HEK293 (cell line): ENCODE measurements at regions not wholly inside any gene's neighbourhood (a gene's known extent, or its start where the extent isn't known, plus 50 kb on each side); places are given as distances from the start of the nearest gene placed in this dataset.

Experiments used
- CTCF ChIA-PET: fragments of 350-600 bp; formaldehyde crosslinking; extraction: SDS; loops from one replicate; lab custom pipeline; 2021; ENCODE audit warnings: antibody characterized with exemption; lab: Yijun Ruan, JAX
- POLR2A ChIA-PET: fragments of 300-600 bp; formaldehyde crosslinking; extraction: SDS; loops from one replicate; lab custom pipeline; 2020; ENCODE audit warnings: antibody characterized with exemption, inconsistent platforms; lab: Yijun Ruan, JAX
- H3K27ac ChIP-seq: fragments of 200-500 bp; sonication (Bioruptor generic); 2 replicates; pipeline ENCODE4 v1.5.1; 2014; ENCODE audit warnings: low read depth, low read length, control low read depth, inconsistent platforms; ENCODE audit errors: extremely low read depth
- H3K36me3 ChIP-seq, 2 experiments: fragments of 200-500 bp in 1 of 2; sonication (Bioruptor generic) in 1 of 2; 1 replicate in 1 of 2; 2 replicates in 1 of 2; pipeline ENCODE4 v1.5.1; 2014 to 2017; ENCODE audit warnings: inconsistent platforms in 2 of 2, low read length in 2 of 2; ENCODE audit not compliant: control insufficient read depth in 2 of 2, insufficient read depth in 1 of 2
- H3K4me1 ChIP-seq: fragments of 200-500 bp; sonication (Bioruptor generic); 2 replicates; pipeline ENCODE4 v1.5.1; 2014; ENCODE audit warnings: mild to moderate bottlenecking, low read length, inconsistent platforms; ENCODE audit not compliant: control insufficient read depth, insufficient read depth
- H3K4me3 ChIP-seq: 2 replicates; pipeline ENCODE4 v1.5.1; 2011; ENCODE audit warnings: low read depth, mild to moderate bottlenecking, control low read depth, low read length, moderate library complexity
- H3K9me3 ChIP-seq: fragments of 200-500 bp; sonication (Bioruptor generic); 2 replicates; pipeline ENCODE4 v1.5.1; 2014; ENCODE audit warnings: low read depth, low read length, inconsistent platforms; ENCODE audit not compliant: control insufficient read depth, insufficient read depth
- FEZF1 ChIP-seq: fragments of 450-650 bp; formaldehyde crosslinking; IDR thresholded peaks from 2 replicates; pipeline ENCODE4 v1.5.1; 2016; ENCODE audit warnings: missing biosample characterization, missing genetic modification characterization
- GLI2 ChIP-seq: fragments of 450-650 bp; formaldehyde crosslinking; IDR thresholded peaks from 2 replicates; pipeline ENCODE4; 2017; ENCODE audit warnings: missing biosample characterization, missing genetic modification characterization, low read depth, borderline replicate concordance
- HOXA7 ChIP-seq: sonication (generic); formaldehyde crosslinking; IDR thresholded peaks from 2 replicates; pipeline ENCODE4 v1.8.1; 2022; ENCODE audit warnings: missing genetic modification reagents, borderline replicate concordance
- KLF10 ChIP-seq: fragments of 450-650 bp; IDR thresholded peaks from 2 replicates; pipeline ENCODE4 v1.5.1; 2018; ENCODE audit warnings: missing biosample characterization, mild to moderate bottlenecking, missing genetic modification characterization
- KLF7 ChIP-seq: fragments of 450-650 bp; formaldehyde crosslinking; IDR thresholded peaks from 2 replicates; pipeline ENCODE4 v1.5.1; 2016; ENCODE audit warnings: missing biosample characterization, missing genetic modification characterization, borderline replicate concordance
- MZF1 ChIP-seq: fragments of 450-650 bp; formaldehyde crosslinking; IDR thresholded peaks from 2 replicates; pipeline ENCODE4 v1.5.1; 2017; ENCODE audit warnings: missing biosample characterization, missing genetic modification characterization, borderline replicate concordance
- REPIN1 ChIP-seq: fragments of 450-650 bp; formaldehyde crosslinking; IDR thresholded peaks from 2 replicates; pipeline ENCODE4 v1.5.1; 2017; ENCODE audit warnings: missing biosample characterization, missing genetic modification characterization, low read depth
- SCRT2 ChIP-seq: fragments of 450-650 bp; formaldehyde crosslinking; IDR thresholded peaks from 2 replicates; pipeline ENCODE4 v1.5.1; 2016; ENCODE audit warnings: missing biosample characterization, missing genetic modification characterization
- ZBTB7A ChIP-seq: fragments of 450-650 bp; formaldehyde crosslinking; IDR thresholded peaks from 2 replicates; pipeline ENCODE4 v1.5.1; 2016; ENCODE audit warnings: low read depth, missing biosample characterization, missing genetic modification characterization
- ZNF157 ChIP-seq: fragments of 450-650 bp; formaldehyde crosslinking; IDR thresholded peaks from 2 replicates; pipeline ENCODE4 v1.5.1; 2016; ENCODE audit warnings: missing biosample characterization, missing genetic modification characterization
- ZNF221 ChIP-seq: fragments of 450-650 bp; formaldehyde crosslinking; IDR thresholded peaks from 2 replicates; pipeline ENCODE4 v1.5.1; 2017; ENCODE audit warnings: missing biosample characterization, missing genetic modification characterization, borderline replicate concordance
- ZNF248 ChIP-seq: fragments of 450-650 bp; formaldehyde crosslinking; IDR thresholded peaks from 2 replicates; pipeline ENCODE4 v1.5.1; 2017; ENCODE audit warnings: missing biosample characterization, missing genetic modification characterization
- ZNF311 ChIP-seq: fragments of 450-650 bp; formaldehyde crosslinking; IDR thresholded peaks from 2 replicates; pipeline ENCODE4 v1.5.1; 2017; ENCODE audit warnings: missing biosample characterization, missing genetic modification characterization, borderline replicate concordance
- ZNF433 ChIP-seq: fragments of 450-650 bp; formaldehyde crosslinking; IDR thresholded peaks from 2 replicates; pipeline ENCODE4 v1.5.1; 2016; ENCODE audit warnings: missing biosample characterization, missing genetic modification characterization, low read depth
- ZNF510 ChIP-seq: fragments of 450-650 bp; formaldehyde crosslinking; IDR thresholded peaks from 2 replicates; pipeline ENCODE4 v1.5.1; 2018; ENCODE audit warnings: mild to moderate bottlenecking, missing genetic modification characterization, missing biosample characterization; ENCODE audit not compliant: insufficient replicate concordance
- ZNF530 ChIP-seq: fragments of 450-650 bp; formaldehyde crosslinking; IDR thresholded peaks from 2 replicates; pipeline ENCODE4 v1.5.1; 2016; ENCODE audit warnings: low read depth, missing biosample characterization, missing genetic modification characterization
- ZNF555 ChIP-seq: fragments of 450-650 bp; formaldehyde crosslinking; conservative IDR thresholded peaks from 2 replicates; pipeline ENCODE4 v1.5.1; 2017; ENCODE audit warnings: missing biosample characterization, mild to moderate bottlenecking, missing genetic modification characterization, inconsistent platforms
- ZNF600 ChIP-seq: fragments of 450-650 bp; formaldehyde crosslinking; IDR thresholded peaks from 2 replicates; pipeline ENCODE4 v1.5.1; 2016; ENCODE audit warnings: missing biosample characterization, missing genetic modification characterization
- ZNF704 ChIP-seq: fragments of 450-650 bp; formaldehyde crosslinking; IDR thresholded peaks from 2 replicates; pipeline ENCODE4 v1.5.1; 2016; ENCODE audit warnings: missing biosample characterization, missing genetic modification characterization
- ZNF830 ChIP-seq: fragments of 450-650 bp; IDR thresholded peaks from 2 replicates; pipeline ENCODE4 v1.5.0; 2018; ENCODE audit warnings: missing biosample characterization, missing genetic modification characterization, low read depth, mild to moderate bottlenecking, moderate library complexity
- ZSCAN23 ChIP-seq: fragments of 450-650 bp; formaldehyde crosslinking; IDR thresholded peaks from 2 replicates; pipeline ENCODE4 v1.5.1; 2016; ENCODE audit warnings: missing biosample characterization, missing genetic modification characterization
- TF ChIP-seq, protein P1 (sequence below): fragments of 450-650 bp; formaldehyde crosslinking; IDR thresholded peaks from 2 replicates; pipeline ENCODE4 v1.5.1; 2016; ENCODE audit warnings: missing biosample characterization, missing genetic modification characterization, low read depth

GRCh38 chr13:26473571-26474230 is 83.8 kb upstream of the WASF3 start:
- Histone ChIP-seq H3K27ac (no peak overlapping the region), H3K36me3 (no peaks in the 10 kb centered on the region), H3K4me1 (no peaks in the 10 kb centered on the region), H3K4me3 (no peak overlapping the region), H3K9me3 (no peaks in the 10 kb centered on the region)
- ChIA-PET POLR2A (no interaction called here), CTCF (interaction anchor here (0.6 to 1.2 kb wide), 3 partner anchors 9 to 225 kb away, joined by 3 read pairs; no protein-coding TSS in a partner anchor)
- TF ChIP-seq KLF7 (tag by site-specific recombination) = no peak
- no peak for TF ChIP-seq ZNF311 (tag by site-specific recombination)
- TF ChIP-seq, protein P1, sequence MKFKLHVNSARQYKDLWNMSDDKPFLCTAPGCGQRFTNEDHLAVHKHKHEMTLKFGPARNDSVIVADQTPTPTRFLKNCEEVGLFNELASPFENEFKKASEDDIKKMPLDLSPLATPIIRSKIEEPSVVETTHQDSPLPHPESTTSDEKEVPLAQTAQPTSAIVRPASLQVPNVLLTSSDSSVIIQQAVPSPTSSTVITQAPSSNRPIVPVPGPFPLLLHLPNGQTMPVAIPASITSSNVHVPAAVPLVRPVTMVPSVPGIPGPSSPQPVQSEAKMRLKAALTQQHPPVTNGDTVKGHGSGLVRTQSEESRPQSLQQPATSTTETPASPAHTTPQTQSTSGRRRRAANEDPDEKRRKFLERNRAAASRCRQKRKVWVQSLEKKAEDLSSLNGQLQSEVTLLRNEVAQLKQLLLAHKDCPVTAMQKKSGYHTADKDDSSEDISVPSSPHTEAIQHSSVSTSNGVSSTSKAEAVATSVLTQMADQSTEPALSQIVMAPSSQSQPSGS (tag by site-specific recombination) = no peak
- no peak for TF ChIP-seq ZSCAN23 (tag by site-specific recombination)
- no peak for TF ChIP-seq ZNF510 (tag by site-specific recombination)
- no peak for TF ChIP-seq MZF1
- no peak for TF ChIP-seq HOXA7 (CRISPR knock-in tag)
- TF ChIP-seq ZNF221 (tag by site-specific recombination) = no peak
- TF ChIP-seq ZNF433 = no peak
- no peak for TF ChIP-seq ZNF704
- TF ChIP-seq ZNF248 (tag by site-specific recombination) = no peak
- TF ChIP-seq ZNF555 (tag by site-specific recombination) = no peak
- no peak for TF ChIP-seq REPIN1 (tag by site-specific recombination)
- no peak for TF ChIP-seq FEZF1 (tag by site-specific recombination)
- TF ChIP-seq ZNF830 (tag by site-specific recombination) = no peak
- TF ChIP-seq ZNF157 (tag by site-specific recombination) = no peak
- TF ChIP-seq ZNF600 = no peak
- TF ChIP-seq ZBTB7A (tag by site-specific recombination) = no peak
- TF ChIP-seq KLF10 (tag by site-specific recombination) = no peak
- TF ChIP-seq SCRT2 = no peak

DNA sequence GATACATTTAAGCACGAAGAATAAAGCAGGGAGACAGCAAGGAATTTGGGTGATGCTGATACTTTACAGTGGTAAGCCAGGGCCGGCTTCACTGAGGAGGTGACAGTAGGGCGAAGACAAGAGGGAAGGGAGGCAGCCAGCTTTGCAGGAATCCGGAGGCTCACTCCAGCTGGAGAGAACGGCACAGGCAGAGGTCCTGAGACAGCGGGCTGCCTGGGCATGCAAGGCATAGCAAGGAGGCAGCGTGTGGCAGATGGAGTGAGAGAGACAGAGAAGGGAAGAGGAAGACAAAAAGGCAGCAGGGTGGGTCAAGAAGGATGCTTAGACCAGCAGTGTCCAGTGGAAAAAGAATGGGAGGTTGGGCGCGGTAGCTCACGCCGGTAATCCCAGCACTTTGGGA is 83.2 kb upstream of the WASF3 start:
- Histone ChIP-seq H3K36me3 (no peaks in the 10 kb centered on the region), H3K27ac (no peak overlapping the region), H3K4me1 (no peaks in the 10 kb centered on the region), H3K4me3 (no peak overlapping the region), H3K9me3 (no peaks in the 10 kb centered on the region)
- CTCF ChIA-PET = interaction anchor here (0.6 to 1.6 kb wide), 3 partner anchors 8 to 290 kb away, joined by 3 to 7 read pairs (median 3); no protein-coding TSS in a partner anchor
- POLR2A ChIA-PET = no interaction called here
- TF ChIP-seq ZNF530 (tag by site-specific recombination) (no peak), GLI2 (tag by site-specific recombination) (no peak)
